GM23338 (cell line): ENCODE measurements at regions not wholly inside any gene's neighbourhood (a gene's known extent, or its start where the extent isn't known, plus 50 kb on each side); places are given as distances from the start of the nearest gene placed in this dataset.

Experiments used
- ATAC-seq: fragments of 200-7000 bp; cut with Tn5 transposase; 3 replicates; pipeline ENCODE4 v1.9.1; 2020
- DNase-seq: peaks from one replicate; pipeline ENCODE4 v3.0.0-alpha.2; 2015; ENCODE audit warnings: low spot score
- H2AFZ ChIP-seq: fragments of 200-600 bp; sonication (generic); 2 replicates; pipeline ENCODE4 v1.8.0; 2016; ENCODE audit warnings: antibody characterized with exemption, mild to moderate bottlenecking, moderate library complexity
- H3F3A ChIP-seq: fragments of 200-600 bp; sonication (generic); replicated peaks from 2 replicates; pipeline ENCODE4 v1.8.0; 2017; ENCODE audit warnings: antibody characterized with exemption, mixed run types, low read depth
- H3K27ac ChIP-seq: fragments of 200-600 bp; sonication (generic); 2 replicates; pipeline ENCODE4 v1.6.1; 2016; ENCODE audit warnings: low read depth
- H3K27me3 ChIP-seq: fragments of 200-600 bp; sonication (generic); 2 replicates; pipeline ENCODE4 v1.8.0; 2016; ENCODE audit warnings: mild to moderate bottlenecking, mixed run types, moderate library complexity; ENCODE audit not compliant: insufficient read depth
- H3K36me3 ChIP-seq: fragments of 200-600 bp; sonication (generic); 2 replicates; pipeline ENCODE4 v1.8.0; 2016; ENCODE audit warnings: mild to moderate bottlenecking; ENCODE audit not compliant: insufficient read depth
- H3K4me1 ChIP-seq: fragments of 200-600 bp; sonication (generic); 2 replicates; pipeline ENCODE4 v1.8.0; 2016; ENCODE audit warnings: mild to moderate bottlenecking, moderate library complexity; ENCODE audit not compliant: insufficient read depth
- H3K4me2 ChIP-seq: fragments of 200-600 bp; sonication (generic); 2 replicates; pipeline ENCODE4 v1.7.1; 2017; ENCODE audit warnings: mixed run types
- H3K4me3 ChIP-seq: fragments of 200-600 bp; sonication (generic); 2 replicates; pipeline ENCODE4 v1.6.1; 2016; ENCODE audit warnings: mixed run types
- H3K79me2 ChIP-seq: fragments of 200-600 bp; sonication (generic); replicated peaks from 2 replicates; pipeline ENCODE4 v1.8.0; 2017; ENCODE audit warnings: mild to moderate bottlenecking; ENCODE audit not compliant: insufficient read depth
- H3K9me2 ChIP-seq: fragments of 200-600 bp; sonication (generic); 2 replicates; pipeline ENCODE4 v1.8.0; 2017; ENCODE audit not compliant: insufficient read depth
- H4K20me1 ChIP-seq: fragments of 200-600 bp; sonication (generic); replicated peaks from 2 replicates; pipeline ENCODE4 v1.8.0; 2017; ENCODE audit warnings: mild to moderate bottlenecking; ENCODE audit not compliant: insufficient read depth
- H3K27ac Mint-ChIP-seq: 2 replicates; pipeline ENCODE4 v1.8.0; 2020; ENCODE audit warnings: inconsistent platforms, mild to moderate bottlenecking, moderate library complexity, mixed read lengths
- H3K27me3 Mint-ChIP-seq: 3 replicates; pipeline ENCODE4 v1.8.0; 2022; ENCODE audit warnings: low read depth, mild to moderate bottlenecking, moderate library complexity, mixed read lengths, inconsistent platforms; ENCODE audit not compliant: insufficient read depth, poor library complexity
- H3K36me3 Mint-ChIP-seq: 3 replicates; pipeline ENCODE4 v1.8.0; 2021; ENCODE audit warnings: low read depth, mild to moderate bottlenecking, inconsistent platforms, moderate library complexity, mixed read lengths
- H3K4me1 Mint-ChIP-seq: 3 replicates; pipeline ENCODE4 v1.8.0; 2020; ENCODE audit warnings: mild to moderate bottlenecking, inconsistent platforms, mixed read lengths
- H3K4me3 Mint-ChIP-seq: 3 replicates; pipeline ENCODE4 v1.8.0; 2021; ENCODE audit warnings: moderate library complexity, mild to moderate bottlenecking, inconsistent platforms, mixed read lengths
- H3K9me3 Mint-ChIP-seq: 3 replicates; pipeline ENCODE4 v1.8.0; 2020; ENCODE audit warnings: moderate library complexity, mild to moderate bottlenecking, inconsistent platforms, mixed read lengths
- CREB1 ChIP-seq: fragments of 250-450 bp; sonication (Bioruptor Pico); IDR thresholded peaks from 2 replicates; pipeline ENCODE4 v1.5.0; 2020; ENCODE audit warnings: low read depth, mild to moderate bottlenecking, moderate library complexity
- CTCF ChIP-seq, 2 experiments: fragments of 200-600 bp in 1 of 2; sonication (generic) in 1 of 2; conservative IDR thresholded peaks; 2 replicates each; pipeline versions ENCODE4 v1.5.1 to v1.6.1; 2016 to 2017; ENCODE audit warnings: antibody characterized with exemption in 2 of 2, low read depth in 2 of 2, mild to moderate bottlenecking in 2 of 2, moderate library complexity in 1 of 2
- ETS1 ChIP-seq: IDR thresholded peaks from 2 replicates; pipeline ENCODE4 v1.6.1; 2016; ENCODE audit warnings: antibody characterized with exemption
- EZH2 ChIP-seq: fragments of 200-600 bp; sonication (generic); IDR thresholded peaks from one replicate; pipeline ENCODE4 v1.8.0; 2017; ENCODE audit warnings: antibody characterized with exemption, mild to moderate bottlenecking, low read depth; ENCODE audit not compliant: unreplicated experiment
- EZH2phosphoT487 ChIP-seq: fragments of 200-600 bp; sonication (generic); IDR thresholded peaks from one replicate; pipeline ENCODE4 v1.8.1; 2018; ENCODE audit warnings: antibody characterized with exemption; ENCODE audit not compliant: unreplicated experiment
- NANOG ChIP-seq: IDR thresholded peaks from 2 replicates; pipeline ENCODE4 v1.6.1; 2016; ENCODE audit warnings: antibody characterized with exemption, borderline replicate concordance
- POLR2AphosphoS5 ChIP-seq: IDR thresholded peaks from 2 replicates; pipeline ENCODE4 v1.6.1; 2016; ENCODE audit warnings: antibody characterized with exemption, low read depth
- REST ChIP-seq: IDR thresholded peaks from one replicate; pipeline ENCODE4 v1.6.1; 2018; ENCODE audit warnings: antibody characterized with exemption; ENCODE audit not compliant: unreplicated experiment
- STAT1 ChIP-seq: IDR thresholded peaks from one replicate; pipeline ENCODE4 v1.6.1; 2016; ENCODE audit warnings: antibody characterized with exemption; ENCODE audit not compliant: unreplicated experiment
- ZNF114 ChIP-seq: fragments of 250-450 bp; sonication (Bioruptor Pico); IDR thresholded peaks from 2 replicates; pipeline ENCODE4 v1.5.0; 2020; ENCODE audit warnings: mild to moderate bottlenecking, moderate library complexity
- ZNF331 ChIP-seq: fragments of 250-450 bp; sonication (Bioruptor Pico); IDR thresholded peaks from 2 replicates; pipeline ENCODE4 v1.5.0; 2020; ENCODE audit warnings: low read depth, mild to moderate bottlenecking, moderate library complexity
- ZNF462 ChIP-seq: fragments of 250-450 bp; sonication (Bioruptor Pico); IDR thresholded peaks from 2 replicates; pipeline ENCODE4 v1.5.0; 2020; ENCODE audit warnings: mild to moderate bottlenecking, moderate library complexity

- no peak for TF ChIP-seq NANOG
- TF ChIP-seq EZH2 = no peak
Observed at GRCh38 chr13:53466576-53466975, 438.0 kb downstream of the OLFM4 start (continued).

- Histone ChIP-seq H2AFZ (no peak overlapping the region), H3K4me3 (no peak overlapping the region), H3K27me3 (no peaks in the 10 kb centered on the region), H4K20me1 (no peaks in the 10 kb centered on the region), H3K9me2 (0 out of 2 replicates have a peak, but pooled peaks cover 7% of the 10 kb centered on the region), H3K36me3 (no peaks in the 10 kb centered on the region), H3F3A (no peaks in the 10 kb centered on the region), H3K27ac (no peak overlapping the region), H3K79me2 (no peaks in the 10 kb centered on the region), H3K4me1 (no peaks in the 10 kb centered on the region), H3K4me2 (no peak overlapping the region)
- DNase-seq (no peak), ATAC-seq (no peak)
- Mint-ChIP-seq H3K4me3 (no peak overlapping the region), H3K36me3 (no peaks in the 10 kb centered on the region), H3K9me3 (no peaks in the 10 kb centered on the region), H3K4me1 (no peaks in the 10 kb centered on the region), H3K27me3 (no peaks in the 10 kb centered on the region), H3K27ac (no peak overlapping the region)
- TF ChIP-seq CTCF (conservative IDR thresholded peaks at IDR 0.05; ENCODE audit: low read depth in 2 of 2) = no peak
- no peak for TF ChIP-seq STAT1
- TF ChIP-seq POLR2AphosphoS5 = no peak
- TF ChIP-seq ZNF114 (CRISPR knock-in tag) = no peak
- no peak for TF ChIP-seq ZNF462 (CRISPR knock-in tag)
- TF ChIP-seq EZH2phosphoT487 = no peak
- no peak for TF ChIP-seq ETS1
- TF ChIP-seq REST = no peak
- TF ChIP-seq EZH2 = no peak
- no peak for TF ChIP-seq ZNF331 (CRISPR knock-in tag)
- TF ChIP-seq CREB1 (CRISPR knock-in tag) = no peak
Observed at GRCh38 chr13:53473397-53473796, 444.8 kb downstream of the OLFM4 start.
